Adrenal gland (tissue), 9 donors: ENCODE measurements at regions not wholly inside any gene's neighbourhood (a gene's known extent, or its start where the extent isn't known, plus 50 kb on each side); places are given as distances from the start of the nearest gene placed in this dataset.

Experiments
- DNase-seq, 7 donors: peaks; one replicate each; pipeline ENCODE4 v3.0.0-alpha.2; 2019 to 2020
- H3K27ac ChIP-seq, 5 donors: fragments of 200-600 bp; sonication (generic) in 4 of 5; 1 replicate in 3 of 5; 2 replicates in 2 of 5; pipeline versions ENCODE4 v1.5.1 to v1.8.0; 2016 to 2020; ENCODE audit warnings: mild to moderate bottlenecking in 1 of 5
- H3K27me3 ChIP-seq: fragments of 200-600 bp; 2 replicates; pipeline ENCODE4 v1.8.0; 2021
- H3K36me3 ChIP-seq, 2 donors: fragments of 200-600 bp; replicated peaks in 1 of 2; 1 replicate in 1 of 2; 2 replicates in 1 of 2; pipeline versions ENCODE4 v1.5.1 to v1.8.0; 2018 to 2022
- H3K4me1 ChIP-seq, 2 donors: fragments of 200-600 bp; replicated peaks in 1 of 2; 1 replicate in 1 of 2; 2 replicates in 1 of 2; pipeline versions ENCODE4 v1.5.1 to v1.8.0; 2018 to 2021
- H3K4me3 ChIP-seq, 4 donors: fragments of 200-600 bp; sonication (generic) in 3 of 4; one replicate each; pipeline ENCODE4 v1.5.1; 2016 to 2018
- H3K9me3 ChIP-seq, 3 donors: fragments of 200-600 bp; sonication (generic) in 1 of 3; replicated peaks in 1 of 3; 1 replicate in 2 of 3; 2 replicates in 1 of 3; pipeline versions ENCODE4 v1.5.1 to v1.8.0; 2016 to 2021
- POLR2A ChIP-seq, 2 donors: fragments of 450-650 bp; IDR thresholded peaks; one replicate each; pipeline ENCODE4 v1.6.1; 2017; ENCODE audit warnings: antibody characterized with exemption in 2 of 2, mild to moderate bottlenecking in 2 of 2, moderate library complexity in 1 of 2
- WGBS, 4 donors: extraction: QIAGEN DNeasy Blood & Tissue Kit in 2 of 4; methylation state at CpG; one replicate each; pipeline versions ENCODE4 v1.1.5 to v1.1.7; 2013 to 2017; 5-methylcytosine and 5-hydroxymethylcytosine counted together
- intact Hi-C, 2 donors: fragments of 100-400 bp; cut with DNase I; formaldehyde crosslinking; loops; one replicate each; pipeline versions ENCODE4 v1.14.1 to v1.15.0; 2022 to 2023
- TF ChIP-seq, protein P1 (sequence below), 6 experiments: fragments of 450-650 bp in 4 of 6; fragments of 200-600 bp in 2 of 6; sonication (generic) in 1 of 6; IDR thresholded peaks; 1 replicate in 5 of 6; 2 replicates in 1 of 6; pipeline versions ENCODE4 v1.5.1 to v1.8.0; 2016 to 2021; ENCODE audit warnings: antibody characterized with exemption in 6 of 6, mild to moderate bottlenecking in 2 of 6, moderate library complexity in 1 of 6
- donor health status: healthy with polysubstance abuse.
- donor health status: Bipolar disorder and iron deficiency.
- donor health status: DM: yes; HTN: yes; CAD: no.
- donor health status: DM: no; HTN: no; CAD: no.
- donor health status: DM: no; HTN: no; CAD: no.

DNA sequence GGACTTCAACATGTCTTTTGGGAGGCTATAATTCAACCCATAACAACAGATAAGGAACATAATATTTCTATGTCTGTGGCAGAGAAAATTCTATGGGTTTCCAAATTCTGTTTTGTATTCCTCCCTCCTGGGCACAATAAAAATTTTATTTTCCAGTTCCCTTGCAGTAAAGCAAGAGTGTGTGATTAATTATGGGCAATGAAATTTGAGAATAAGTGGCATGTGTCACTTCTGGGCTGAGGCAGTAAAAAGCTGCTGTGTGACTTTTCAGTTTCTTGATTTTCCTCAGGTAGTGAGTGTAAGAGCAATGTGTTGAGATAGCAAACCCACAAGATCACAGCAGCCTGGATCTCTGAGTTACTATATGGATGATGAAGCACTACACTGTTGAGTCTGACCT lies 216.4 kb downstream of the MEIS1 start:
- DNase-seq, result no peak
- Histone ChIP-seq H3K36me3 (no peaks in the 10 kb centered on the region), H3K27ac (no peak overlapping the region), H3K27me3 (no peaks in the 10 kb centered on the region), H3K4me3 (no peak overlapping the region), H3K4me1 (no peaks in the 10 kb centered on the region), H3K9me3 (no peaks in the 10 kb centered on the region)
- TF ChIP-seq, protein P1, sequence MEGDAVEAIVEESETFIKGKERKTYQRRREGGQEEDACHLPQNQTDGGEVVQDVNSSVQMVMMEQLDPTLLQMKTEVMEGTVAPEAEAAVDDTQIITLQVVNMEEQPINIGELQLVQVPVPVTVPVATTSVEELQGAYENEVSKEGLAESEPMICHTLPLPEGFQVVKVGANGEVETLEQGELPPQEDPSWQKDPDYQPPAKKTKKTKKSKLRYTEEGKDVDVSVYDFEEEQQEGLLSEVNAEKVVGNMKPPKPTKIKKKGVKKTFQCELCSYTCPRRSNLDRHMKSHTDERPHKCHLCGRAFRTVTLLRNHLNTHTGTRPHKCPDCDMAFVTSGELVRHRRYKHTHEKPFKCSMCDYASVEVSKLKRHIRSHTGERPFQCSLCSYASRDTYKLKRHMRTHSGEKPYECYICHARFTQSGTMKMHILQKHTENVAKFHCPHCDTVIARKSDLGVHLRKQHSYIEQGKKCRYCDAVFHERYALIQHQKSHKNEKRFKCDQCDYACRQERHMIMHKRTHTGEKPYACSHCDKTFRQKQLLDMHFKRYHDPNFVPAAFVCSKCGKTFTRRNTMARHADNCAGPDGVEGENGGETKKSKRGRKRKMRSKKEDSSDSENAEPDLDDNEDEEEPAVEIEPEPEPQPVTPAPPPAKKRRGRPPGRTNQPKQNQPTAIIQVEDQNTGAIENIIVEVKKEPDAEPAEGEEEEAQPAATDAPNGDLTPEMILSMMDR (IDR thresholded peaks at IDR 0.05), result no peak
- TF ChIP-seq POLR2A (IDR thresholded peaks at IDR 0.05), result no peak
- intact Hi-C loops, result no loop called here

GRCh38 chr2:66660804-66661203 lies 225.9 kb downstream of the MEIS1 start:
- Histone ChIP-seq H3K27ac (no peak overlapping the region), H3K9me3 (no peaks in the 10 kb centered on the region), H3K4me1 (no peaks in the 10 kb centered on the region), H3K36me3 (no peaks in the 10 kb centered on the region), H3K27me3 (no peaks in the 10 kb centered on the region), H3K4me3 (no peak overlapping the region)
- no peak for DNase-seq
- TF ChIP-seq, protein P1 (IDR thresholded peaks at IDR 0.05), result no peak
- TF ChIP-seq POLR2A (IDR thresholded peaks at IDR 0.05), result no peak
- intact Hi-C loops, result loop anchor here in 1 of 2 donors (10.0 kb wide), 1 partner anchor 56 kb away; no protein-coding TSS in a partner anchor

DNA sequence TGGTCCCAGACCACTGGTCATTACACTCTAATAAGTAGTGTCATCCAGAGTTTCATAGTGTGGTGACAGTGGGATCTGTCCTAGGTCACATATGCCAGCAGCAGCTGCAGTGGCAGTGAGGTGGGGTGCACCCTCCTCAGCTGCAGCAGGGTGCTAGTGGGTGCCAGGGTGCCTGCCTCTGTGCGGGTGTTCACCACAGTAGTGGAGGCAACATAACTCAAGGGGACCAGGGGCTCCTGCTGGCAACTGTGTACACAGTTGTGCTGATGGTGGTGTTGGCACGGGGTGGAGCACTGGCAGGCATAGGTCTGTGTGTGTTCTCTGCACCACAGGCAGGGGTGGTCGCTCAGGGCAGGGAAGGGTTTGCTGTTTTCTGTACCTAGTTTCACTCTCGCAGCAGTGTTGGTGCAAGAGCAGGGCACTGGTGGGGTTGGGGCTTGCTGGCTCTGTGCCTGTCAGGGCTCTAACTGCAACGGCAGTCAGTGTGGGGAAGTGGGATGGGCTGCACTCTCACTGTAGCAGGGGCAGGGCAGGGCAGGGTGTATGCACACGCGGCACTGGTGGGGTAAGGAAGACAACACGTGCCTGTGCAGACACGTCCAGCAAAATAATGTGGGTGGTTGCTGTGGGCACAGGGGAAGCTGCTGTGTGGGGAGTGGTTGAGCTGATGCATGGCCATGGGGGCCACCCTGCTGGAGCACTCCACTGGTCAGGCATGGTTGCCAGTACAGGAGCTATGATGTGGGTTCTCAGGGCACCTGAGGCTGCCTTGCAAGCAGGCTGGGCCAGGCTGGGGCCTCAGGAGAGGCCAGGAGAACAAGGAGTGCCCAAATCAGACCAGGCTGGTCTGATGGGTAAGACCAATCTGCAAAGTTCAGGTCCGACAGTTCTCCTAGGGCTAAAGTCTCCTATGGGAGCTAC lies 226.6 kb downstream of the MEIS1 start:
- Histone ChIP-seq H3K4me1 (no peaks in the 10 kb centered on the region), H3K27ac (no peak overlapping the region), H3K36me3 (no peaks in the 10 kb centered on the region), H3K9me3 (no peaks in the 10 kb centered on the region), H3K27me3 (no peaks in the 10 kb centered on the region), H3K4me3 (no peak overlapping the region)
- TF ChIP-seq POLR2A (IDR thresholded peaks at IDR 0.05), result no peak
- intact Hi-C loops, result loop anchor here in 1 of 2 donors (10.0 kb wide), 1 partner anchor 57 kb away; no protein-coding TSS in a partner anchor
- 60 to 78% (median 70%) methylated on average over 9 to 10 of the region's 10 CpGs for WGBS, 4 donors
- no peak for DNase-seq

DNA sequence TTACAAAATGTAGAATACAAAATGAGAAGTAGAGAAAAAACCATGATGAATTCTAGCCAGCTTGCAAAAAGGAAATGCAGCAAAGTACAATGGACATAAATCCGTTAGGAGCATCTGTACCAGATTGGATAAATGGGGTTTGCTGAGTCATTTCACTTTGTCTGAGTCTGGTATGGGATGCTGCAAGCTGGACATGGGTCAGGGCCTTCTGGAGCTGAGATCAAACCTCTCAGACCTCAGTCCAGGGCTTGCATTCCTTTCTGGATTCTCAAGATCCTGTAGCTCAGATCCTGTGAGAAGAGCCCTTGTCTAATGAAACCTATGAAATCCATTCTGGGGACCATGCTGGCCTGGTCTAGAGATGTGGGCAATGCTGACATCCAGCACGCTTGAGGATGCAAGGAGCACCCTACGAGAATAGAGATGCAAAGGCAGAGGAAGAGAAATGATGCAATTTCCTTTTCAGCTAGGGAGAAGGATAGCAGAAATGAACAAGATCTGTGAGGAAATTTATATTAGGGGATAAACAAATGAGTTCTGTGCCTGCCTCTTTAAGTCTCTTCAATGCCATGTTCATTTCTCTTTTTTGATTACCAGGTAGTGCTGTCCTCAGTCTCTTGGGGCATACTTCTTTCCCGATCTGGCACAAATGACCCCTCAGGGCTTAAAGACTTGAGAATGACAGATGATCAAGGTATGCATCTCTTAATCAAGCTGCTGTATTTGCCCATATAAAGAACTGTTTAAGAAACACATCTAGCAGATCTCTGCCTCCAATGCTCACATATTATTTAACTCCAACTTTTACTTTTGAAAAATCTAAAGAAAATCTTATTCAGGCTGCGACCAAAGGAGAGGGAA lies 230.4 kb downstream of the MEIS1 start:
- WGBS, 4 donors, result 58 to 83% (median 70%) methylated on average over 5 of the region's 5 CpGs
- no peak for TF ChIP-seq POLR2A (IDR thresholded peaks at IDR 0.05)
- TF ChIP-seq, protein P1 (IDR thresholded peaks at IDR 0.05), result no peak
- Histone ChIP-seq H3K27me3 (no peaks in the 10 kb centered on the region), H3K4me3 (no peak overlapping the region), H3K9me3 (no peaks in the 10 kb centered on the region), H3K36me3 (no peaks in the 10 kb centered on the region), H3K4me1 (no peaks in the 10 kb centered on the region), H3K27ac (no peak overlapping the region)
- DNase-seq, result no peak
- intact Hi-C loops, result loop anchor here in 1 of 2 donors (10.0 kb wide), 1 partner anchor 61 kb away; no protein-coding TSS in a partner anchor
